ENCODE measurements at regions not wholly inside any gene's neighbourhood (a gene's known extent, or its start where the extent isn't known, plus 50 kb on each side); places are given as distances from the start of the nearest gene placed in this dataset.

DNA sequence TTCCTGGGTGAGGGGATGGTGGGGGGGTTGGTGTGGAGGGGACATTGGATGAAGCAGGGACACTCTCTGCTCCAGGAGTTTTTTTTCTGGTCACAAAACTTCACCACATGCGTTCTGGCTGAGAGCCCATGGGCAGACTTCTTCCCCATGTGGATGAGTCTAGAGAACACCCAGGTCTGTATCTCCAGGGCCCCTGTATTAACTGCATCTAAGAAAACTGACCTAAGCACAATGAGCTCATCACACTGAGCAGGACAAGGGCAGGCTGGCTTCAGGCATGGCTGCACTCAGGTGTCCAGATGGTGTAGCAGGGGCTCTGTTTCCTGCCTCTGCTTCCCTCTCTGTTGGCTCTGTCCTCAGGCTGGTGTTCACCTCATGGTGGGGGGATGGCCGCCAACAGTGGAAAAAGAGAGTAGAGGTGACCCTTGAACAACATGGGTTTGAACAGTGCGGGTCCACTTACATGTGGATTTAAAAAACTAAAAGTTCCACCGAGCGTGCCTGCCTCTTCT lies 85.3 kb upstream of the STC2 start:
- TF ChIP-seq, protein P1, sequence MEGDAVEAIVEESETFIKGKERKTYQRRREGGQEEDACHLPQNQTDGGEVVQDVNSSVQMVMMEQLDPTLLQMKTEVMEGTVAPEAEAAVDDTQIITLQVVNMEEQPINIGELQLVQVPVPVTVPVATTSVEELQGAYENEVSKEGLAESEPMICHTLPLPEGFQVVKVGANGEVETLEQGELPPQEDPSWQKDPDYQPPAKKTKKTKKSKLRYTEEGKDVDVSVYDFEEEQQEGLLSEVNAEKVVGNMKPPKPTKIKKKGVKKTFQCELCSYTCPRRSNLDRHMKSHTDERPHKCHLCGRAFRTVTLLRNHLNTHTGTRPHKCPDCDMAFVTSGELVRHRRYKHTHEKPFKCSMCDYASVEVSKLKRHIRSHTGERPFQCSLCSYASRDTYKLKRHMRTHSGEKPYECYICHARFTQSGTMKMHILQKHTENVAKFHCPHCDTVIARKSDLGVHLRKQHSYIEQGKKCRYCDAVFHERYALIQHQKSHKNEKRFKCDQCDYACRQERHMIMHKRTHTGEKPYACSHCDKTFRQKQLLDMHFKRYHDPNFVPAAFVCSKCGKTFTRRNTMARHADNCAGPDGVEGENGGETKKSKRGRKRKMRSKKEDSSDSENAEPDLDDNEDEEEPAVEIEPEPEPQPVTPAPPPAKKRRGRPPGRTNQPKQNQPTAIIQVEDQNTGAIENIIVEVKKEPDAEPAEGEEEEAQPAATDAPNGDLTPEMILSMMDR (IDR thresholded peaks at IDR 0.05): no peak
- TF ChIP-seq POLR2A (IDR thresholded peaks at IDR 0.05): no peak

Data from adrenal gland (tissue), 5 donors.